ENCODE measurements at regions not wholly inside any gene's neighbourhood (a gene's known extent, or its start where the extent isn't known, plus 50 kb on each side); places are given as distances from the start of the nearest gene placed in this dataset.

GRCh38 chr16:8109510-8110369, 480.6 kb downstream of the TMEM114 start:
- no peak for DNase-seq
- TF ChIP-seq, protein P1, sequence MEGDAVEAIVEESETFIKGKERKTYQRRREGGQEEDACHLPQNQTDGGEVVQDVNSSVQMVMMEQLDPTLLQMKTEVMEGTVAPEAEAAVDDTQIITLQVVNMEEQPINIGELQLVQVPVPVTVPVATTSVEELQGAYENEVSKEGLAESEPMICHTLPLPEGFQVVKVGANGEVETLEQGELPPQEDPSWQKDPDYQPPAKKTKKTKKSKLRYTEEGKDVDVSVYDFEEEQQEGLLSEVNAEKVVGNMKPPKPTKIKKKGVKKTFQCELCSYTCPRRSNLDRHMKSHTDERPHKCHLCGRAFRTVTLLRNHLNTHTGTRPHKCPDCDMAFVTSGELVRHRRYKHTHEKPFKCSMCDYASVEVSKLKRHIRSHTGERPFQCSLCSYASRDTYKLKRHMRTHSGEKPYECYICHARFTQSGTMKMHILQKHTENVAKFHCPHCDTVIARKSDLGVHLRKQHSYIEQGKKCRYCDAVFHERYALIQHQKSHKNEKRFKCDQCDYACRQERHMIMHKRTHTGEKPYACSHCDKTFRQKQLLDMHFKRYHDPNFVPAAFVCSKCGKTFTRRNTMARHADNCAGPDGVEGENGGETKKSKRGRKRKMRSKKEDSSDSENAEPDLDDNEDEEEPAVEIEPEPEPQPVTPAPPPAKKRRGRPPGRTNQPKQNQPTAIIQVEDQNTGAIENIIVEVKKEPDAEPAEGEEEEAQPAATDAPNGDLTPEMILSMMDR (IDR thresholded peaks at IDR 0.05; ENCODE audit: low read depth, low read length, missing control alignments): no peak
- H3K36me3 ChIP-seq (replicated peaks): no peaks in the 10 kb centered on the region
- no peaks in the 10 kb centered on the region for H3K27me3 ChIP-seq (replicated peaks)
- H3K4me3 ChIP-seq (ENCODE audit: low read depth, low read length): no peak overlapping the region
- H3K27ac ChIP-seq: no peak overlapping the region
- in situ Hi-C loops (cut with HindIII; ENCODE audit: low pct_ligation_motif_present, low sequenced_read_pairs): no loop called here

DNA sequence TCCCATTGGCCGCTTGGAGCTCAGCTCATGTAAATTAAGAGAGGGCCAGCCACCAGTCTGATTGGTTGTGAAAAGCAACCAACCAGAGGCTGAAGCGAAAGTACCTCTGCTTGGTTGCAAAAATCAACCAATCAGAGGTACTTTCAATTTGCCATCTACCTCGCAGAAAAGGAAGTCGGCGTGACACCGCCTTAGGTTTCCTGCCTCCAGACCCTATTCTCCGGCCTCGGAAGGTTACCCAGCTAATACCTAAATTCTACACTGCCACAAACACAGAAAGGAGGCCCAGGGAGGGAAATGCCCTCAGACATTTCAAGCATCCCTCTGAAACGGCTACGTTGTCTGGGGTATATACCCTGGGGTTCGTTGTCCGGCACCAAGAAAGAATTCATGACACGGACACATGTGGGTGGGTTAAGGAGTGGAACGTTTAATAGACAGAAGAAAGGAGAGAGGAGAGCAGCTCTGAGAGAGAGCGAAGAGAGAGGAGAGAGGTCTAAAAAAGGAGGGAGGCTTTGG, 481.3 kb downstream of the TMEM114 start:
- TF ChIP-seq, protein P1 (IDR thresholded peaks at IDR 0.05; ENCODE audit: low read depth, low read length, missing control alignments): no peak
- H3K27ac ChIP-seq: no peak overlapping the region
- no peaks in the 10 kb centered on the region for H3K27me3 ChIP-seq (replicated peaks)
- no peak for DNase-seq
- in situ Hi-C loops (cut with HindIII; ENCODE audit: low pct_ligation_motif_present, low sequenced_read_pairs): no loop called here
- H3K4me3 ChIP-seq (ENCODE audit: low read depth, low read length): no peak overlapping the region
- H3K36me3 ChIP-seq (replicated peaks): no peaks in the 10 kb centered on the region

GRCh38 chr16:8107296-8107695, 483.0 kb downstream of the TMEM114 start:
- in situ Hi-C loops (cut with HindIII; ENCODE audit: low pct_ligation_motif_present, low sequenced_read_pairs): no loop called here

DNA sequence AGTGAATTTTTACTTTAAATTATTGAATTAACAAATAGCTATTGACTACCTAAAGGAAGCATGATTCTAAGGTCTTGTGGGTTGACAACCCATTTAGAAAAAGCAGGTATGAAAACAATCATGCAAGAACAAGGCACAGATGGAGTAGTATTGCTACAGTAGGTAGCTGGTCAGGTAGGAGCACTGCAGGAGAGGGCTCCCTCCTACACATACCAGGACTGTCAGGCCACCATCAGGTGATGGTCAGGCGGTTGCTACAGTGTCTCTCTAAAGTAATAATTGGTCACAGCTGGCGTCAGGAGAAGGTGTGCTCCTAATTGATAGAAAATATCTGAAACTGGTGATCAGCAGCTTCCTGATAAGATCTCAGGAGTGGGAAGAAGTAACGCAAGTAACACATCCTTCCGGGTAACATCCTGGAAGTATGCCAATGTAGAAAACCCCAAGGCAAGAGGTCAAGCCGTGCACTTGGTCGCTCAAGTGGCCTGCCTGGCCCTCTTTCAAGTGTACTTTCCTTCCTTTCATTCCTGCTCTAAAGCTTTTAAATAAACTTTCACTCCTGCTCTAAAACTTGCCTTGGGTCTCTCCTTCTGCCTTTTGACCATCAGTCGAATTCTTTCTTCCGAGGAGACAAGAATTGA, 486.5 kb downstream of the TMEM114 start:
- Histone ChIP-seq H3K4me3 (ENCODE audit: low read depth, low read length) (no peak overlapping the region), H3K36me3 (replicated peaks) (no peaks in the 10 kb centered on the region), H3K27me3 (replicated peaks) (no peaks in the 10 kb centered on the region), H3K27ac (no peak overlapping the region)
- DNase-seq: no peak
- TF ChIP-seq, protein P1 (IDR thresholded peaks at IDR 0.05; ENCODE audit: low read depth, low read length, missing control alignments): no peak
- in situ Hi-C loops (cut with HindIII; ENCODE audit: low pct_ligation_motif_present, low sequenced_read_pairs): no loop called here

More at GRCh38 chr16:8107296-8107695, 483.0 kb downstream of the TMEM114 start:
- TF ChIP-seq, protein P1 (IDR thresholded peaks at IDR 0.05; ENCODE audit: low read depth, low read length, missing control alignments): no peak
- H3K4me3 ChIP-seq (ENCODE audit: low read depth, low read length): no peak overlapping the region
- H3K27me3 ChIP-seq (replicated peaks): no peaks in the 10 kb centered on the region
- no peak for DNase-seq
- no peaks in the 10 kb centered on the region for H3K36me3 ChIP-seq (replicated peaks)
- no peak overlapping the region for H3K27ac ChIP-seq

DNA sequence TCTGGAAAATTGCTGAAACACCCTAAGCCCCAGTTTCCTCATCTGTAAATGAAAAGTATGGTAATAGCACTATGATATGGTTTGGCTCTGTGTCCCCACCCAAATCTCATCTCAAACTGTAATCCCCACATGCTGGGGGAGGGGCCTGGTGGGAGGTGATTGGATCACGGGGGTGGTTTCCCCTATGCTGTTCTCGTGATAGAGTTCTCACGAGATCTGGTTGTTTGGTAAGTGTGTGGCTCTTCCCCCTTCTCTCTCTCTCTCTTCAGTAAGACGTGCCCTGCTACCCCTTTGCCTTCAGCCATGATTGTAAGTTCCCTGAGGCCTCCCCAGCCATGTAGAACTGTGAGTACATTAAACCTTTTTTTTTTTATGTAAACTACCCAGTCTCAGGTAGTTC, 490.7 kb downstream of the TMEM114 start:
- Histone ChIP-seq H3K27ac (no peak overlapping the region), H3K27me3 (replicated peaks) (no peaks in the 10 kb centered on the region), H3K4me3 (ENCODE audit: low read depth, low read length) (no peak overlapping the region), H3K36me3 (replicated peaks) (no peaks in the 10 kb centered on the region)
- in situ Hi-C loops (cut with HindIII; ENCODE audit: low pct_ligation_motif_present, low sequenced_read_pairs): no loop called here
- TF ChIP-seq, protein P1 (IDR thresholded peaks at IDR 0.05; ENCODE audit: low read depth, low read length, missing control alignments): no peak
- DNase-seq: no peak

Data from brain microvascular endothelial cell (primary cell).